Type B pancreatic cell (in vitro differentiated cells): ENCODE measurements at regions not wholly inside any gene's neighbourhood (a gene's known extent, or its start where the extent isn't known, plus 50 kb on each side); places are given as distances from the start of the nearest gene placed in this dataset.
"Not testable (repeated sequence)": the region's sequence is repeated elsewhere in the genome, so short reads cannot be mapped to it uniquely, and the experiment has no call there.

Experiments used
- DNase-seq: peaks from one replicate; pipeline ENCODE4 v3.0.0; 2021; ENCODE audit warnings: mixed read lengths; ENCODE audit not compliant: unreplicated experiment; ENCODE audit errors: extremely low spot score
- H3K27ac Mint-ChIP-seq: 2 replicates; pipeline ENCODE4 v1.8.0; 2021; ENCODE audit warnings: mild to moderate bottlenecking, mixed read lengths
- H3K27me3 Mint-ChIP-seq: 2 replicates; pipeline ENCODE4 v1.8.0; 2021; ENCODE audit warnings: mixed read lengths
- H3K36me3 Mint-ChIP-seq: 2 replicates; pipeline ENCODE4 v1.8.0; 2021; ENCODE audit warnings: mixed read lengths
- H3K4me1 Mint-ChIP-seq: one replicate; pipeline ENCODE4 v1.8.0; 2021; ENCODE audit warnings: mixed read lengths; ENCODE audit not compliant: unreplicated experiment
- H3K4me3 Mint-ChIP-seq: 2 replicates; pipeline ENCODE4 v1.8.0; 2021; ENCODE audit warnings: mild to moderate bottlenecking, mixed read lengths
- H3K9me3 Mint-ChIP-seq: 2 replicates; pipeline ENCODE4 v1.8.0; 2021; ENCODE audit warnings: mixed read lengths
- TF ChIP-seq, protein P1 (sequence below): fragments of 200-600 bp; sonication (generic); conservative IDR thresholded peaks from 2 replicates; pipeline ENCODE4 v1.5.0; 2021; ENCODE audit warnings: antibody characterized with exemption, mild to moderate bottlenecking

DNA sequence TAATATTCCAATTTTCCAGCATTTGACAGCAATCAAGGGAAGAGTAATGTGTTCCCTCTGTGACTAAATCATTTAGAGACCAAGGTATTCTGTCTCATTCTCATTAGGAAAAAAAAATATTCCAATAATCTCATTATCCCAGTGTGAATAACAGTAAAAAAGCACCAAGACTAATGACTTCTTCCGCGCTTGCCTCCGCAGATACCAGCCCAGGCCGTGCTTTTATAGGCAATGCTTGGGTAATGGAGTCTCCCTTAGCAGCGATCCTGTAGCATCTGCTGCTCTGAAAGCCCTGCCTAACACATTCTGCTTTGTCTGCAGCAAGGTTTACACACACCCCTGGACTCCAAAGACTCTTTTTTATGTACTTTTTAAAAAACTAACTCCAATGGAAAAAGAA, 470.0 kb upstream of the CAMK1G start:
- no peak overlapping the region for H3K4me3 Mint-ChIP-seq
- DNase-seq = no peak
- peaks cover 5% of the 10 kb centered on the region for H3K27me3 Mint-ChIP-seq
- H3K36me3 Mint-ChIP-seq = no peaks in the 10 kb centered on the region
- H3K27ac Mint-ChIP-seq = no peak overlapping the region
- H3K4me1 Mint-ChIP-seq = peaks cover 10% of the 10 kb centered on the region
- TF ChIP-seq, protein P1, sequence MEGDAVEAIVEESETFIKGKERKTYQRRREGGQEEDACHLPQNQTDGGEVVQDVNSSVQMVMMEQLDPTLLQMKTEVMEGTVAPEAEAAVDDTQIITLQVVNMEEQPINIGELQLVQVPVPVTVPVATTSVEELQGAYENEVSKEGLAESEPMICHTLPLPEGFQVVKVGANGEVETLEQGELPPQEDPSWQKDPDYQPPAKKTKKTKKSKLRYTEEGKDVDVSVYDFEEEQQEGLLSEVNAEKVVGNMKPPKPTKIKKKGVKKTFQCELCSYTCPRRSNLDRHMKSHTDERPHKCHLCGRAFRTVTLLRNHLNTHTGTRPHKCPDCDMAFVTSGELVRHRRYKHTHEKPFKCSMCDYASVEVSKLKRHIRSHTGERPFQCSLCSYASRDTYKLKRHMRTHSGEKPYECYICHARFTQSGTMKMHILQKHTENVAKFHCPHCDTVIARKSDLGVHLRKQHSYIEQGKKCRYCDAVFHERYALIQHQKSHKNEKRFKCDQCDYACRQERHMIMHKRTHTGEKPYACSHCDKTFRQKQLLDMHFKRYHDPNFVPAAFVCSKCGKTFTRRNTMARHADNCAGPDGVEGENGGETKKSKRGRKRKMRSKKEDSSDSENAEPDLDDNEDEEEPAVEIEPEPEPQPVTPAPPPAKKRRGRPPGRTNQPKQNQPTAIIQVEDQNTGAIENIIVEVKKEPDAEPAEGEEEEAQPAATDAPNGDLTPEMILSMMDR = no peak
- H3K9me3 Mint-ChIP-seq = no peaks in the 10 kb centered on the region

- Mint-ChIP-seq H3K27ac (no peak overlapping the region), H3K4me1 (peaks cover 10% of the 10 kb centered on the region), H3K36me3 (no peaks in the 10 kb centered on the region), H3K4me3 (no peak overlapping the region), H3K27me3 (peaks cover 7% of the 10 kb centered on the region), H3K9me3 (no peaks in the 10 kb centered on the region)
- TF ChIP-seq, protein P1 = no peak
- no peak for DNase-seq
Measured at GRCh38 chr1:209116705-209117104, 466.8 kb upstream of the CAMK1G start.

DNA sequence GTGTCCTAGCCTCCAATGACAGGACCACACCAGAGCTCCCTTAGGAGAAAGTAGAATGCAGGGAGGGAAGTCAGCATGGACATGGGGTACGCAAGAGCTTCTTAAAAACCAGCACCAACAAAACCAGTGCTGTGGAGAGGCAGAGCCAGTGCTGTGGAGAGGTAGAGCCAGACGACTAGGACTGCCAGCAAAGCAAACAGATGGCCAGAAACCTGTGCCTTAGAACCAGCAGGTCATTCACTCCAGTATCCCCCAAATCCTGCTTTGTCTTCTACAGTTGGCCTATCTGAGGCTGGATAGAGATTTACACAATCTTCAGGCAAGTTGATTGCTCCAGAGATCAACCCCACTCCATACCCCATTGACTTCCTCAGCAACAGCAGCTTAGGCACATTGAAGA, 459.9 kb upstream of the CAMK1G start:
- peaks cover 16% of the 10 kb centered on the region for H3K27me3 Mint-ChIP-seq
- H3K27ac Mint-ChIP-seq = no peak overlapping the region
- no peak for DNase-seq
- H3K36me3 Mint-ChIP-seq = no peaks in the 10 kb centered on the region
- H3K4me3 Mint-ChIP-seq = no peak overlapping the region
- H3K9me3 Mint-ChIP-seq = peaks cover 8% of the 10 kb centered on the region
- no peaks in the 10 kb centered on the region for H3K4me1 Mint-ChIP-seq
- TF ChIP-seq, protein P1 = no peak

GRCh38 chr1:209129091-209129490, 454.4 kb upstream of the CAMK1G start:
- not testable (repeated sequence) for H3K27me3 Mint-ChIP-seq, H3K4me1 Mint-ChIP-seq, H3K4me3 Mint-ChIP-seq, DNase-seq, H3K36me3 Mint-ChIP-seq, H3K27ac Mint-ChIP-seq
- H3K9me3 Mint-ChIP-seq = peaks cover 12% of the 10 kb centered on the region

DNA sequence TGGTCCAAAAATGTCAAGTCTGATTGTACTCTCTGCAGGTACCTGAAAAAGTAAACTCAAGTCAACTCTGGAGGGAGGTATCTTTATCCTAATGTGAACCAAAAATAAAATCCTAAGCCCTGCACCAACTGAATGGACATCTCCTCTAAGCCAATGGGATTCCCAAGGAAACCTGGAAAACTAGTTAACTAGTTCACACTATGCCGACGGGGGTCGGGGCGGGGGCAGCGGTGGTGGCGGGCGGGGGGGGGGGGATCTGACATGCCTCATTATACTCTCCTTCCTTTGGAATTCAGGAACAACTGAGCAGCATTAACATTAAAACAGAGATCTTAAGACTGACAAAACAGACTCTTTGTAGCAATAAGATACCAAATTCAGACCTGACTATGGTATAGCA, 452.6 kb upstream of the CAMK1G start:
- Mint-ChIP-seq H3K27ac (no peak overlapping the region), H3K27me3 (peaks cover 2% of the 10 kb centered on the region), H3K4me3 (no peak overlapping the region), H3K9me3 (peaks cover 12% of the 10 kb centered on the region), H3K4me1 (no peaks in the 10 kb centered on the region), H3K36me3 (no peaks in the 10 kb centered on the region)
- TF ChIP-seq, protein P1 = no peak
- no peak for DNase-seq

- Mint-ChIP-seq H3K4me3 (no peak overlapping the region), H3K27ac (no peak overlapping the region), H3K27me3 (no peaks in the 10 kb centered on the region), H3K9me3 (peaks cover 4% of the 10 kb centered on the region), H3K4me1 (no peaks in the 10 kb centered on the region), H3K36me3 (no peaks in the 10 kb centered on the region)
- TF ChIP-seq, protein P1 = no peak
- no peak for DNase-seq
Measured at GRCh38 chr1:209132736-209133467, 450.6 kb upstream of the CAMK1G start.
